Right ventricle myocardium inferior (tissue), 1 donor: ENCODE measurements at regions not wholly inside any gene's neighbourhood (a gene's known extent, or its start where the extent isn't known, plus 50 kb on each side); places are given as distances from the start of the nearest gene placed in this dataset.
"Not testable (repeated sequence)": the region's sequence is repeated elsewhere in the genome, so short reads cannot be mapped to it uniquely, and the experiment has no call there.

ENCODE experiments used
- ATAC-seq: fragments of 200-7000 bp; cut with Tn5 transposase; one replicate; pipeline ENCODE4 v1.9.1; 2020; ENCODE audit warnings: mild to moderate bottlenecking, moderate library complexity
- DNase-seq: peaks from one replicate; pipeline ENCODE4 v3.0.0; 2021; ENCODE audit errors: missing footprints
- intact Hi-C: fragments of 100-400 bp; cut with DNase I; formaldehyde crosslinking; loops from one replicate; pipeline ENCODE4 v1.11.0; 2022
- donor health status: DM: no; HTN: yes; CAD: no; lungs with severe emphysema.

DNA sequence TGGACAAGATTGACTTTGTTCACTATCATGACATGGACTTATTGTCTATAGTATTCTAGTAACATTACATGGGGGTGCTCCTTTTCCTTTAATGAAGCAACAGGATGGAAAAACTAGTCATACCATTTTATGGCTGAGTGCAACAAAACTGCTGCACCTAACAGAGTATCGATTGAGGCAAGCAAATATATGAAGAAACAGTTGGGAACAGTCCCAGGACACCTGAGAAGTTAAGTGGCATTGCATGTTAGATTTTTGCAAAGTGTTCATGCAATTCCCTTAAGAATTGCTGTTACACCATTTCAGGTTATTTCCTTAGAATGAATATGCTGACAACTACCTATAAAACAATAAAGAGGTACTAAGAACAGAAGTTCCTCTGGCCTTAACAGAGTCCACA lies 541.5 kb upstream of the ANO3 start:
- ATAC-seq (no peak), DNase-seq (no peak)
- intact Hi-C loops, result no loop called here

DNA sequence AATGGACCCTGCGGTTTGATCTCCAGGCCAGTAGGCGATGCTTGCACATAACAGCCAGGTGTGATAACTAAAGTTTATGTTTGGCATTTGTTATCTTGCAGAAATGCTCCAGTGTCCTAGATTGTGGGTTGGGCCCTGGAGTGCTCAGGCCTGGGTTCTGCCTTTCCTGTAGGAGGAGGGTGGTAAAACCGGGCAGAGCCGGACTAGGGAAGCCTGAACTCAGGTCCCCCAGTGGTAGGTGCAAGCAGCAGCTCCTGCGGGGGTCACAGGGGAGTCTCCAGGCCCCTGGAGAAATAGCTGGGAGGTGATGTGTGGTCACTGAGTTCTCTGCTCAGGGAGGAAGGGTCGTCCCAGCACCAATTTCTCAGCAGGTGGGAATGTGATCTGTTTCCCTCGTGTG lies 538.3 kb upstream of the ANO3 start:
- DNase-seq (no peak), ATAC-seq (no peak)
- intact Hi-C loops, result no loop called here

GRCh38 chr11:25794804-25795203 lies 537.1 kb upstream of the ANO3 start:
- ATAC-seq, result no peak
- intact Hi-C loops, result no loop called here
- DNase-seq, result no peak

DNA sequence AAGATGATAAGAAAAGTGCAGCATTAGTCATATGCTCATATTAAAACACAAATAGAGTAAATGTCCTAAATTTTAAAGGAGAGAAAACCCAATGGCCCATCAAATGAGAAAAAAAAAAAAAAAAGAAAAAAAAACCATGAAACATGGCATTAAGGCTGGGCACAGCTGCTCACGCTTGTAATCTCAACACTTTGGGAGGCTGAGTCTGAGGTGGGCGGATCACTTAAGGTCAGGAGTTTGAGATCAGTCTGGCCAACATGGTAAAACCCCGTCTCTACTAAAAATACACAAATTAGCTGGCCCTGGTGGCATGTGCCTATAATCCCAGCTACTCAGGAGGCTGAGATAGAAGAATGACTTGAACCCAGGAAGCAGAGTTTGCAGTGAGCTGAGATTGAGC lies 515.5 kb upstream of the ANO3 start:
- intact Hi-C loops, result no loop called here

GRCh38 chr11:25824688-25825087 lies 507.2 kb upstream of the ANO3 start:
- ATAC-seq (no peak), DNase-seq (no peak)
- intact Hi-C loops, result no loop called here

More for the DNA sequence above, 515.5 kb upstream of the ANO3 start:
- ATAC-seq, result no peak
- no peak for DNase-seq

DNA sequence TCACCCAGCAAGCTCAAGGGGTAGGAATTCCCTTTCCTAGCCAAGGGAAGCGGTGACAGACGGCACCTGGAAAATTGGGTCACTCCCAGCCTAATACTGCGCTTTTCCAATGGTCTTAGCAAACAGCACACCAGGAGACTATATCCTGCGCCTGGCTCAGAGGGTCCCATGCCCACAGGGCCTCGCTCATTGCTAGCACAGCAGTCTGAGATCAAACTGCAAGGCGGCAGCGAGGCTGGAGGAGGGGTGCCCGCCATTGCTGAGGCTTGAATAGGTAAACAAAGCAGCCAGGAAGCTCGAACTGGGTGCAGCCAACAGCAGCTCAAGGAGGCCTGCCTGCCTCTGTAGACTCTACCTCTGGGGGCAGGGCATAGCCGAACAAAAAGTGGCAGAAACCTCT lies 500.4 kb upstream of the ANO3 start:
- intact Hi-C loops, ATAC-seq, DNase-seq: not testable (repeated sequence)

GRCh38 chr11:25838918-25839625 lies 492.9 kb upstream of the ANO3 start:
- DNase-seq (no peak), ATAC-seq (no peak)
- intact Hi-C loops, result no loop called here

DNA sequence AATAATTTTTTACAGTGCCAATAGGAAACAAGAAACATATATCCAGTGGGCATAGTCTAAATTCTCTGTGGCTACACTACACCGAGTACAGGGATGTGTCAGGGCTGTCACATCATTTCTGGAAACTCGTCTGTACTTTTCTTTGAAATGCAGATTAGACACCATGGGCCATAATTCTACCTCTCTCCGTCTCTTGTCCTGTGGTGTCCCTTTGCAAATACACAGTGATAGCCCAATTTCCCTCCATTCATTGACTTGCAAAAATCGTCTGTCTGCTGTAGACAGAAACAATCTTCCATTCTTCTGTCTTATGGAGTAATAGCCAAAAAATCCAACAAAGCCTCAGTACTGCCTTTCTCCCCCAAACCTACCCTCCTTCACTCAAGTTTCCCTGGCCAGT lies 487.1 kb upstream of the ANO3 start:
- intact Hi-C loops, result no loop called here
- no peak for ATAC-seq

DNA sequence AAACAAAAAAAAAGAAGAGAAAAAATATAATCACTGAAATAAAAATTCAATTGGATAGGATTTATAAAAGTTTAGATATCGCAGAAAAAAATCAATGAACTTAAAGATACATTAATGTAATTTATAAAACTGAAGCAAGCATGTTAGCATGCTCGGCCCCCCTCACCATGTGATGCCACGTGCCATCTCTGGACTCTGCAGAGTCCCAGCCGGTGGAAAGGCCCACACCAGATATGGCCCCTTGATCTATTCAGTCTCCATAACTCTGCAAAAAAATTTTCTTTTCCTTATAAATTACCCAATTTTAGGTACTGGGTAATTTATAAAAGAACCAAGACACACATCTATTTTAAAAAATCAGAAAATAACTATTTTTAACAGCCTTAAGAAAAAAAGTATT lies 476.0 kb upstream of the ANO3 start:
- DNase-seq, result no peak
- intact Hi-C loops, result no loop called here
- ATAC-seq, result no peak

More for the DNA sequence above, 487.1 kb upstream of the ANO3 start:
- DNase-seq, result no peak

- DNase-seq, result no peak
- intact Hi-C loops, result no loop called here
- ATAC-seq, result no peak
Measured at GRCh38 chr11:25859776-25860175, 472.2 kb upstream of the ANO3 start.

GRCh38 chr11:25860677-25861450 lies 471.1 kb upstream of the ANO3 start:
- DNase-seq (no peak), ATAC-seq (no peak)
- intact Hi-C loops, result no loop called here

DNA sequence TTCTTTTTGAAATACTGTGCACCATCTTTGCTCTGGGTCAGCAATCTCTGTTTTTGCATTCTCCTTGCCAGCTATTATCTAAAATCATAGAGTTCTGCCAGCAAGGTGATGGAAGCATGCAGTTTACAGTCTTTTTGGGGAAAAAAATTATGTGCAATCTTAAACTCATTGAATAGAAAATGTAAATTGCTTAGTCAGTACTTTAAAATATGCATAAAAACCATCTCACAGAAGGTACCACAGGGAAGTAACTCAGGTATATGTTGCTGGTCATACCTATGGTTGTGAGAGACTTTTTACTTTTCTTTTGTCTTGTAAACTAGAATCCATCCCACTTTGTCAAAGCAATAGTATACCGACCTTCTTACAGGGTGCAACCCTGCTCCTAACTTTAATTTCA lies 469.8 kb upstream of the ANO3 start:
- ATAC-seq (no peak), DNase-seq (no peak)
- intact Hi-C loops, result no loop called here

DNA sequence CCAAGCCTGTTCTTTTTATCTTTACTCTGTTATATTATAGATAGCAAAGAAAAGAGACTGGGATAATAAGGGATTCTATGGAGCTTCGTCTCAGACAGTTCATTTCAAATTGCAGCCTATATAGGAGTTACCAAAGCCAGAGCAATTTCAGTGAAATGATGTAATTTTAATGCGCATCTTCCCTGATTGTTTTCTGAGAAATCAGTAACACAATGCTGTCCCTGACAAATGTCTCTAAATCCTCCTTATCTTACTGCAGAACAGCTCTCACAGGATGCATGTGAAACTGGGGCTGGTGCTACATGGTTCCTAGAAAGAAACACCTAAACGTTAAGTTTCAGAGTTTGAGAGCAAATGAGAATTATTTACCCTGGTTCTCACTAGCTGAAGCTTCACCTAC lies 467.9 kb upstream of the ANO3 start:
- intact Hi-C loops, result no loop called here
- DNase-seq (no peak), ATAC-seq (no peak)

- no peak for ATAC-seq
- intact Hi-C loops, result no loop called here
- DNase-seq, result no peak
Measured at GRCh38 chr11:25876456-25876965, 455.4 kb upstream of the ANO3 start.

- DNase-seq, result no peak
- intact Hi-C loops, result no loop called here
- no peak for ATAC-seq
Measured at GRCh38 chr11:25886036-25886435, 445.9 kb upstream of the ANO3 start.

GRCh38 chr11:25890626-25891260 lies 441.2 kb upstream of the ANO3 start:
- DNase-seq (no peak), ATAC-seq (no peak)
- intact Hi-C loops, result no loop called here

DNA sequence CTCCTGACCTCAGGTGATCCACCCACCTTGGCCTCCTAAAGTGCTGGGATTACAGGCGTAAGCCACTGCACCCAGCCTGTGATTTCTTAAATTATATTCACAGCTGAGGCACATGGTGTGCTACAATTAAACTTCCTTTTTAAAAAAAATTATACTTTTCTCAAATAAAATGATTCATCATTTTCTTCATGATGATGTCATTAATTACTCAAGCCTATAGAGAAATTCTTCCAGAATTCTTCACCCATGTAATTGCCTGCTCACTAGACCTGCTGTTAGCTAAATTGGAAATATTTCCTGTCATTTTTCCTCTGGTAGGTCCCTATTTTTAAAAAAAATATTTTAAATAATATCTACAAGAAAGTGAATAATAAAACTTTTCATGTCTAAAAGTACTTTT lies 440.0 kb upstream of the ANO3 start:
- intact Hi-C loops, result no loop called here

DNA sequence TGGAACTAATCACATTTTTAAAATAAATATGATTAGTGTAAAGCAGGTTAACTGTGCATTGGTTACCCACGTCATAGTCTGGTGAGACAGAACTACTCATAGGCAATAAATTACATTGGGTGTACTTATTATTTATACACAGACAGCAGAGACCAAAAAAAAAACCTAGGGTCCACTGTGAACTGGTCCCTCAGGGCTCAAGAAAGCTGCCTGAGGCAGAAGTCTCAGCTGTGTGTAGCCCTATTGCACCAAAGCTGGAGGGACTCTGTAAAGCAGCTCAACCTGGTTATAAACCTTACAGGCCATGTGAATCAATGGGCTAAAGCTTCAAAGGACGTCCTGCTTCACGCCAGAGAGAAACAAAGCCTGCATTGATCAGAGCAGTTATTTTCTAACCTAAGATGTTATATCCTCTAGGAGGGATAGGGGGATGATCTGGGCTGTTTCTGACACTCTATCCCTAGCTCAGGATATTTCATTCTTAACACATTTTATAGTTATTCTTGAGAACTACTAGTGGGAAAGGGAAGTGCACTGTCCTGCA lies 432.2 kb upstream of the ANO3 start:
- intact Hi-C loops, result no loop called here
- no peak for DNase-seq
- no peak for ATAC-seq

More for the DNA sequence above, 440.0 kb upstream of the ANO3 start:
- no peak for DNase-seq
- no peak for ATAC-seq

- intact Hi-C loops, result no loop called here
- ATAC-seq (no peak), DNase-seq (no peak)
Measured at GRCh38 chr11:25900814-25901213, 431.1 kb upstream of the ANO3 start.

GRCh38 chr11:25901415-25901814 lies 430.5 kb upstream of the ANO3 start:
- intact Hi-C loops, result no loop called here
- ATAC-seq, result no peak
- DNase-seq, result no peak
